ENCODE measurements at regions not wholly inside any gene's neighbourhood (a gene's known extent, or its start where the extent isn't known, plus 50 kb on each side); places are given as distances from the start of the nearest gene placed in this dataset.
"Not testable (repeated sequence)": the region's sequence is repeated elsewhere in the genome, so short reads cannot be mapped to it uniquely, and the experiment has no call there.

- DNase-seq, result no peak
Measured at GRCh38 chr6:119757467-119757866, 407.9 kb upstream of the MAN1A1 start.

- no peak for DNase-seq
Measured at GRCh38 chr6:119749335-119749734, 399.8 kb upstream of the MAN1A1 start.

GRCh38 chr6:119748535-119748934, 399.0 kb upstream of the MAN1A1 start:
- not testable (repeated sequence) for DNase-seq

- no peak for DNase-seq
Measured at GRCh38 chr6:119742188-119742803, 392.7 kb upstream of the MAN1A1 start.

- DNase-seq, result no peak
Measured at GRCh38 chr6:119739769-119740168, 390.2 kb upstream of the MAN1A1 start.

- no peak for DNase-seq
Measured at GRCh38 chr6:119738425-119738824, 388.9 kb upstream of the MAN1A1 start.

- DNase-seq, result no peak
Measured at GRCh38 chr6:119736296-119737021, 386.9 kb upstream of the MAN1A1 start.

GRCh38 chr6:119735530-119735929, 386.0 kb upstream of the MAN1A1 start:
- no peak for DNase-seq

GRCh38 chr6:119734227-119734626, 384.7 kb upstream of the MAN1A1 start:
- no peak for DNase-seq

- DNase-seq, result no peak
Measured at GRCh38 chr6:119728935-119729334, 379.4 kb upstream of the MAN1A1 start.

- DNase-seq, result no peak
Measured at GRCh38 chr6:119728220-119728750, 378.7 kb upstream of the MAN1A1 start.

GRCh38 chr6:119727504-119728219, 378.1 kb upstream of the MAN1A1 start:
- no peak for DNase-seq

GRCh38 chr6:119726912-119727311, 377.4 kb upstream of the MAN1A1 start:
- DNase-seq, result not testable (repeated sequence)

- no peak for DNase-seq
Measured at GRCh38 chr6:119726086-119726485, 376.5 kb upstream of the MAN1A1 start.

GRCh38 chr6:119720160-119720559, 370.6 kb upstream of the MAN1A1 start:
- no peak for DNase-seq

- DNase-seq, result no peak
Measured at GRCh38 chr6:119717942-119718341, 368.4 kb upstream of the MAN1A1 start.

- DNase-seq, result no peak
Measured at GRCh38 chr6:119716668-119717270, 367.2 kb upstream of the MAN1A1 start.

GRCh38 chr6:119713903-119714302, 364.3 kb upstream of the MAN1A1 start:
- no peak for DNase-seq

- no peak for DNase-seq
Measured at GRCh38 chr6:119686644-119687043, 337.1 kb upstream of the MAN1A1 start.

- no peak for DNase-seq
Measured at GRCh38 chr6:119686240-119686639, 336.7 kb upstream of the MAN1A1 start.

- DNase-seq, result no peak
Measured at GRCh38 chr6:119683671-119684070, 334.1 kb upstream of the MAN1A1 start.

- no peak for DNase-seq
Measured at GRCh38 chr6:119683031-119683430, 333.5 kb upstream of the MAN1A1 start.

GRCh38 chr6:119678961-119679360, 329.4 kb upstream of the MAN1A1 start:
- DNase-seq, result no peak
